C4-2B (cell line): ENCODE measurements at regions not wholly inside any gene's neighbourhood (a gene's known extent, or its start where the extent isn't known, plus 50 kb on each side); places are given as distances from the start of the nearest gene placed in this dataset.

ENCODE experiments used
- H3K27ac ChIP-seq: fragments of 450-650 bp; 2 replicates; pipeline ENCODE4 v1.5.1; 2017
- CTCF ChIP-seq: fragments of 450-650 bp; conservative IDR thresholded peaks from 2 replicates; pipeline ENCODE4 v1.5.1; 2017; ENCODE audit warnings: mild to moderate bottlenecking
- ZFX ChIP-seq: fragments of 450-650 bp; IDR thresholded peaks from 2 replicates; pipeline ENCODE4 v1.6.1; 2017

GRCh38 chr22:34299496-34299895 is 379.2 kb upstream of the LARGE1 start:
- TF ChIP-seq ZFX, result no peak
- TF ChIP-seq CTCF, result no peak
- H3K27ac ChIP-seq, result no peak overlapping the region

- TF ChIP-seq CTCF, result no peak
- TF ChIP-seq ZFX, result no peak
- H3K27ac ChIP-seq, result no peak overlapping the region
Observed at GRCh38 chr22:34301569-34301968, 381.3 kb upstream of the LARGE1 start.

DNA sequence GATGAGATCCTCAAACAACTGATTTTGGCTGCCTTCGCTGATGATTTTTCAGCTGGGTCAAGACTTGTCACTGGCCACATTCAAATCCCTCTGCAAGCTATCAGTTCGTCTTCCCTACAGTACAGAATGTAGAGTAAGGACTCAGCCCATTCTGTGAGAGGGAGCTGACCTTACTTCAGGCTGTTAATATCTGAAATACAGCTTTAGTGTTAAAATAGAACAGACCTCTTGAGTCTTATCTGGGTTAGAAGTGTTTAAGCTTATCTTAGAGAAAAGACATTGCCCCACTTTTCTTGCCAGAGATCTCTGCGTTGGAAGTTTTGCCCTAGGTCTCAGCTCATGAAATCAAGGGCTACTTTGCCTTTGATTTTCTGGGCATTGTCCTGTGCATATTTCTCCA is 383.4 kb upstream of the LARGE1 start:
- TF ChIP-seq ZFX, result no peak
- no peak for TF ChIP-seq CTCF
- no peak overlapping the region for H3K27ac ChIP-seq

- no peak for TF ChIP-seq CTCF
- TF ChIP-seq ZFX, result no peak
- H3K27ac ChIP-seq, result no peak overlapping the region
Observed at GRCh38 chr22:34306361-34306760, 386.1 kb upstream of the LARGE1 start.

GRCh38 chr22:34308101-34308500 is 387.8 kb upstream of the LARGE1 start:
- TF ChIP-seq CTCF (no peak), ZFX (no peak)
- no peak overlapping the region for H3K27ac ChIP-seq

GRCh38 chr22:34319346-34319745 is 399.1 kb upstream of the LARGE1 start:
- no peak for TF ChIP-seq CTCF
- TF ChIP-seq ZFX, result no peak
- H3K27ac ChIP-seq, result no peak overlapping the region

DNA sequence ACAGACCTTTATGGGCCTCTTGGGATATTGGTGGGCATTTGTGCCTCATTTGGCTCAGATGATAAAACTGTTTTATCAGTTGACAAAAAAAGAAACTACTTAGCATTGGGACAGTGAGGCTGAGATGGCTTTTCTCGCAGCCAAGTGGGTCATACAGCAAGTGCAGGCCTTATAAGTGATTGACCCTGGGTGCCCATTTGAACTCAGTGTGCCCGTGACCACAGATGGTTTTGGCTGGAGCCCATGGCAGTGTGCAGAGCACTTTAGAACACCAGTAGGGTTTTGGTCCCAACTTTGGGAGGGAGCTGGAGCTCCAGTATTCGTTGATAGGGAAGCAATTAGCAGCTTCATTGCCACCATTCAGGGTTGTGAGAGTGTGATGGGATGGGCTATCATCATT is 404.5 kb upstream of the LARGE1 start:
- no peak for TF ChIP-seq CTCF
- TF ChIP-seq ZFX, result no peak
- no peak overlapping the region for H3K27ac ChIP-seq
